ENCODE measurements at regions not wholly inside any gene's neighbourhood (a gene's known extent, or its start where the extent isn't known, plus 50 kb on each side); places are given as distances from the start of the nearest gene placed in this dataset.

- no peak for TF ChIP-seq TAF1 (IDR thresholded peaks at IDR 0.05; ENCODE audit: low read depth, low read length)
- TF ChIP-seq POLR2AphosphoS5 (IDR thresholded peaks at IDR 0.05; ENCODE audit: low read depth, low read length) = no peak
These were observed 104.8 kb upstream of the ZNF217 start for GRCh38 chr20:53698371-53698978.
